Dermis microvascular lymphatic vessel endothelial cell (primary cell): ENCODE measurements at regions not wholly inside any gene's neighbourhood (a gene's known extent, or its start where the extent isn't known, plus 50 kb on each side); places are given as distances from the start of the nearest gene placed in this dataset.
A peak's percentile ranks its signal among the peaks of the same experiment; 100 is the strongest.
"Not testable (repeated sequence)": the region's sequence is repeated elsewhere in the genome, so short reads cannot be mapped to it uniquely, and the experiment has no call there.

Experiments
- DNase-seq, 2 donors: peaks; one replicate each; pipeline versions ENCODE4 v3.0.0 to v3.0.0-alpha.2; 2010; ENCODE audit warnings: low read depth in 2 of 2

GRCh38 chr4:78660559-78660958, 109.0 kb downstream of the ANXA3 start:
- no peak for DNase-seq

- DNase-seq: peak; percentile 63 to 64
Observed at GRCh38 chr4:78661086-78661690, 109.6 kb downstream of the ANXA3 start.

- DNase-seq: peak; percentile 82 to 84
Observed at GRCh38 chr4:78661921-78662521, 110.5 kb downstream of the ANXA3 start.

DNA sequence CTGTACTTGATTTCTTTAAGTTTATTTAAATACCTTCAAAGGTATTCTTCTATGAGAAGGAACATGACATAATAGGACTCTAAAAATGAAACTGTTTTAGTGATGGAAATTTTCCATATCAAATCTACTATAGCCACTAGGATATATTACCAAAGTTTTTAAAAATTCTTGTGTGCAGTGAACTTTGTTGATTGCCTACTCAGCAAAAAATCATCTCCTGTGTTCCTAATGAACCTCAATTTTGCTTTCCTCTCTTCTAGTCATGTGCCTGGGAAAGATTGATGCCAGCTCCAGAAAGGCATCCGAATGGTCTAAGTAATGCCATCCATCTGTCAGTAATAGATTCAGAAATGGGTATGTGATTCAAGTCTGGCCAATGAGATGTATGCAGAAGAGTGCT, 111.1 kb downstream of the ANXA3 start:
- no peak for DNase-seq

DNA sequence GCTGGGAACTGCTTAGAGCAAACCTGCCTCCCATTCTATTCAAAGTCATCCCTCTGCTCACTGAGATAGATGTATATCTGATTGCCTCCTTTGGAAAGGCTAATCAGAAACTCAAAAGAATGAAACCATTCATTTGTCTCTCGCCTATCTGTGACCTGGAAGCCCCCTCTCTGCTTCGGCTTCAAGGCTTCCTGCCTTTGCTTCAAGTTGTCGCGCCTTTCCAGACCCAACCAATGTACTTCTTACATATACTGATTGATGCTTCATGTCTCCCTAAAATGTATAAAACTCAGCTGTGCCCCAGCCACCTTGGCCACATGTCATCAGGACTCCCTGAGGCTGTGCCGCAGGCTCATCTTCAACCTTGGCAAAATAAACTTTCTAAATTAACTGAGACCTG, 111.9 kb upstream of the BMP2K start:
- not testable (repeated sequence) for DNase-seq

DNA sequence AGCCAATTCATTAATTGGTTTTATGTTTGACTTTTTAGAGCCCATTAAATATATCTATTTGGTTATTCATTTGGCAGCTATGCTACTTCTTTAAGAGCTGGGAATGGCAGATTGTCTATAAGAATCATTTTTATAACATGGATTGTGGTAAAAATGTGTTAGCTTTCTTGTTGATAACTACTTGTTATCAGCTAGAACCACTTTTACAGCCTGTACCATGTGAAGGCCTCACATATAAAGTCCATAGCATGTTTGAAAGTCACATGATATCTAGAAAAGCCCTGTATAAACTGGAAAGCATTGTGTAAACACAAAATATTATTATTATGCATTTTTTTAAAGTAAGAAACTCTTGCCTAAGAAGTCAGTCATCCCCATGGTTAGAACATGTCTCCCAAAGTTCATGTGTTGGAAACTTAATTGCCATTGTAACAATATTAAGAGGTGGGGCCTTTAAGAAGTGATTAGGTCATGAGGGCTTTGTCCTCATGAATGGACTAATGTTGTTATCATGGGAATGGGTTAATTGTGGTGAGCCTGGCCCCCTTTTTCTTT, 110.9 kb upstream of the BMP2K start:
- DNase-seq: no peak

GRCh38 chr4:78666830-78667258, 109.3 kb upstream of the BMP2K start:
- DNase-seq: no peak

DNA sequence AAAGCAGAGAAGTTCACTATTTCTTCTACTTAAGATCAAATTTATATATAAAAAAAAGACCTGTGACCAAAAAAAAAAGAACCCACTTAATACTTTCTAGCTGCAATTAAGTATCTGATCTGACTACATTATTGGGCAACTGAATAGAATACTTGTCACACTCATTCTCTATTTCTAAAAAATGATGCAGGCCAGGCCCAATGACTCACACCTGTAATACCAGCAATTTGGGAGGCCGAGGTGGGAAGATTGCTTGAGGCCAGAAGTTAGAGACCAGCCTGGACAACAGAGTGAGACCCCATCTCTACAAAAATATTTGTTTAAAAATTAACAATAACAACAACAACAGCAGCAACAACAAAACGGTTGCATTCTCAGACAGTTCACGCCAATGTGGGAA, 108.8 kb upstream of the BMP2K start:
- no peak for DNase-seq

GRCh38 chr4:78667764-78668163, 108.4 kb upstream of the BMP2K start:
- no peak for DNase-seq

DNA sequence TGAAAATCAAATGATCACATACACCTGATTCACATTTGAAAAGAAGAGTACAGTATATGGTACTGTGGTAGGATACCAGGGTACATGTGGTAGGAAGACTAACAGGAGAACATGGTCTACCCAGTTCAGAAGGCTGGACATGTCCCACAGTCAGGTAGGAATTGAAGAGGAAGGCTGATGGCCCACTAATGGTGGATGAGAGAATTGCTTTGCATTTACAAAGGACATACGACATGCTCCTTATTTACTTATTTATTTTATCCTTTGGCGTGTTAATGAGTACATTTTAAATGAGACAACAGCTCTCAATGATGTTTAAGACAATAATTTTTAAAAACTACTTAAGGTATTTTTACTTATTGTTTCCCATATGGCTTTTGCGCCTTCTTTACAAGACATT, 106.7 kb upstream of the BMP2K start:
- no peak for DNase-seq

DNA sequence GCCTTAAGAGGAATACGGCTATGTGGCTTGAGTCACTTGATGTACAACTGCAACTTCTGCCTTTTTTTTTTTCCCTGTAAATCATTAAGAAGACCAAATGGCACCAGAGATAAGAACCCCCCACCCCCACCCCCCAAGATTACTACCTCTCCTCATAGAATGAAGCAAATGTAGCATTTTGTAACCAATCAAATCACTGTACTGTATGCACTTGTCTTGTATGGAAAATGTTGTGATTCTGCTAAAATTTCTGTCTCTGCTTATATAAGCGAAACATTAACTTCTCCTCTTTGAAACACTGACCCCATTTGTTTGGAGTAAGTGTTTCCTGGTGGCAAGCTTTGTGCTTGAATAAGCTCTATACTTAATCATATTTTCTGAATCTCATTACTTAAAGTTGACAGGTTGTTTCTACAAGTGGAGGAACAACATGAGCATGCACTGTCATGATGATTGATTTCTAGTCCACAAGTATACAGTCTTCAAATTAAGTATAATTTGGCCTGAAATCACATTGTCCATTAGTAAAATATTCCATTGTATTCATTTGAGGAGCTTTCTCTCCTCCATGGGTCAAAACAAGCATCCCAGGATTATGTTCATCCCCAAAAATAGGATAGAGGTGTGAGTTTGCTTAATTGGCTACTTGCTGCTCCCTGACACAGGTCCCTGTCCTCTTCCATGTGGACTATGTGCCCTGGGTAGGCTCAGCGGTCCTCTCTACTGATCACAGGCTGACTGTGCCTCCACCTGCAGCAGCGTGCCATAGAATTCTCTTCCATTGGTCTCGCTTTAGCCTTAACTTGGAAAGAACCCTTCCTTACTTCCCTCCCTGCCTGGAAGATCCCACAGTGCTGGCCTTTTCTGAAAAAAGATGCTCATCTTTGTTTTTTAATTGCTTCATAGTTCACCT, 104.0 kb upstream of the BMP2K start:
- no peak for DNase-seq

DNA sequence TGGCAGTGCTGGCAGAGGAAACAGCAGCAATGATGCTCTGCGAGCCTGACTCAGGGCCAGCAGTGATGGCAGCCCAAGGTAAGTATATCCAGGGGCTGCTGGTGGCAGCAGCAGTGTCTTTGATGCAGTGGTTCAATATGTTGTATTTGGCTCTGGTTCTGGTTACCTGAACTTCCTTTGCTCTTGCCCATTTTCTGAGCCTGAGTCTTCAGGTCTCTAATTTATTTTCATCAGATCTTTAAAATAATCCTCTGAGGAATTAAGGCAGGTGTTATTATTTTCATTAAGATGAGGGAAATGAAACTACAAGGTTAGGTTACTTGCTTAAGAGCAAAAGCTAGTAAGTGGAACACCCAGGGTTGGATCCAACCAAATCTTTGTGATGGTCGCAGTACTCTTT, 102.8 kb upstream of the BMP2K start:
- DNase-seq: no peak

DNA sequence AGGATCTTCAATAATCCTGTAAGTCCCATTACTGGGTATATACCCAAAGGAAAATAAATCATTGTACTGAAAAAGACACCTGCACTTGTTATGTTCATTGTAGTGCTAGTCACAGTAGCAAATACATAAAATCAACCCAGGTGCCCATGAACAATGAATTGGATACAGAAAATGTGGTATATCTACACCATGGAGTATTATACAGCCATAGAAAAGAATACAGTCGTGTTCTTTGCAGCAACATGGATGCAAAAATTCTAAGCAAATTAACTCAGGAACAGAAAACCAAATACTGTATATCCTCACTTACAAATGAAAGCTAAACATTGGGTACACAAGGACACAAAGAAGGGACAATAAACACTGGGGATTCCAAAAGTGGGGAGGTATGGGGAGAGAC, 100.8 kb upstream of the BMP2K start:
- DNase-seq: no peak

DNA sequence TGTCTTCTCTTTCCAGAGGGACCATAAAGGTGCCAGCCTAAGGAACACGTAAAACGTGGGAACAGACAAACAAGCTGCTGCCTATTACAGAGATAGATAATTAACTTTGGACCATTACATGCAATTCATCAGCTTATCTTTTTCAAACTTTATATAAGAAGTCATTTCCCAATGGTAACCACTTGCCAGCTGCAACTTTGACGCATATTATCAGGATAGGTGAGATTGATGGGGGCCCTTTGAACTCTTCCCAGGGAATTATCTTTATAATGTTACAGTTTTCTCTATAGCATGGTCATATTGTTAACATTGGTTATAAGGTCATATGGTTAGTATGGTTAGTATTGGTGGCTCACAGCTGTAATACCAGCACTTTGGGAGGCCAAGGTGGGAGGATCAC, 94.1 kb upstream of the BMP2K start:
- DNase-seq: no peak

DNA sequence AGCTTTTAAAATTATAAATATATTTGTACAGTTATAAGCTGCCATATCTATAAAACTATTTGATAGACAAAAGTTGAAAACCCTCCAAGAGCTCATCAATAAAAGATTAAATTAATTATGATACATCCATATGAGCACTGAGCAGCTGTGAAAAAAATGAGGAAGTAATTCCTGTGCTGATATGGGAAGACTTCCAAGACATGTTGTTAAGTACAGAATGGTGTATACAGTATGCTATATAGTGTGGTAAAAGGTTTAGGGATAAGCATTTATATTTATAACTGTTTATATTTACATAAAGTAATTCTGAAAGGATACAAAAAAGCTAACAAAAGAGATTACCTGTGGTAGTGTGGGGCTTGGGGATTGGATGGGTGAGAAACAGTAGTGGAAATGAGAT, 92.8 kb upstream of the BMP2K start:
- no peak for DNase-seq

GRCh38 chr4:78684325-78685079, 91.6 kb upstream of the BMP2K start:
- DNase-seq: peak in 1 of 2 donors; percentile 55

DNA sequence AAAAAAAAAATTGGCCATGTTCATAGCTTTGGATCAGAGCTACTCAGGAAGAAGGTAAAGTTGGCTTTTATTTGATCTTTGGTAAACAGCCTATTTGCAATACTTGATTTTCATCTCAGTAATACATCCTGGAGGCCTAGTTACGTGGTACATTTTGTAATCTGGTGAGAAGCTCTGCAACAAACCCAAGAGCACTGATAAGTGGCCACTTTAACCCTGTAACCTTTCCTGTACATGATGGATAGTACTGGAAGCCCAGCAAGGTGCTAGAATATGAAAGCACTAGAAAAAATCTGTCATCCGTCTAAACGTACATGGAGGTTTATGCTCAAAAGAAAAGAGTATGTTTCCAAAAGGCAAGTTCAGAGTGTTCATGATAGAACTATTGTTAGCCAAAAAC, 88.3 kb upstream of the BMP2K start:
- DNase-seq: no peak

DNA sequence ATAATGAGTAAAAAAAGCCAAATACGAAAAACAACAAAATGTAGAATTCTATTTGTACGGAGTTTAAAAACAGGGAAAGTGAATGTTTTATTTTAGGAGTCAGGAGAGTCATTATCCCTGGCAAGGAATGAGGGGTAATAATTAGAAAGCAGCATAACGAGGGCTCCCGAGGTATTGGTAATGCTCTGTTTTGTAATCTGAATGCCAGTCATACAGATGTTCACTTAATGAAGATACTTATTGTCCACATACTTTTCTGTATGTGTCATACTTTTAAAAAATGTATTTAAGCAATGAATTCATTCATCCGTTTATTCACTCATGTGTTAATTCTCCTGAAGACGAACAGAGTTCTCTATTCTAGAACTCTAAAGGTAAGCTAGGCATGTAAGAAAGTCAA, 87.8 kb upstream of the BMP2K start:
- DNase-seq: no peak

DNA sequence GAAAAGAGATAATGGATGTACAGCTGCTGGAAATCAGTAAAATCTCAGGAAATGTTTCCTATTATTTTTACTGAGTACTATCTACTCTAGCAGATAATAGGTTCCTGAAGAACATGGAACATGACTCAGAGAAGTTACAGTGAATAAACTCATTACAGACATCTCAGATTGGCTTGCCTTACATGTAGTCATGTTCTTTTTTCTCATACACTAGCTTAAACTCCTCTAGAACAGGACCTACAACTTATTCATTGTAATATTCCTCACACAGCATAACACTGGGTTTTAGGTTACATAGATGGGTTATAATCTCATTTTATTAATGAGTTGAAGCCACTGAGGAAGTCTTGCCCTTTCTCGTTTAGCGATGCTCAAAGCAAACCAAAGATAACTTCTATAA, 86.9 kb upstream of the BMP2K start:
- peak in 1 of 2 donors; percentile 11 for DNase-seq

DNA sequence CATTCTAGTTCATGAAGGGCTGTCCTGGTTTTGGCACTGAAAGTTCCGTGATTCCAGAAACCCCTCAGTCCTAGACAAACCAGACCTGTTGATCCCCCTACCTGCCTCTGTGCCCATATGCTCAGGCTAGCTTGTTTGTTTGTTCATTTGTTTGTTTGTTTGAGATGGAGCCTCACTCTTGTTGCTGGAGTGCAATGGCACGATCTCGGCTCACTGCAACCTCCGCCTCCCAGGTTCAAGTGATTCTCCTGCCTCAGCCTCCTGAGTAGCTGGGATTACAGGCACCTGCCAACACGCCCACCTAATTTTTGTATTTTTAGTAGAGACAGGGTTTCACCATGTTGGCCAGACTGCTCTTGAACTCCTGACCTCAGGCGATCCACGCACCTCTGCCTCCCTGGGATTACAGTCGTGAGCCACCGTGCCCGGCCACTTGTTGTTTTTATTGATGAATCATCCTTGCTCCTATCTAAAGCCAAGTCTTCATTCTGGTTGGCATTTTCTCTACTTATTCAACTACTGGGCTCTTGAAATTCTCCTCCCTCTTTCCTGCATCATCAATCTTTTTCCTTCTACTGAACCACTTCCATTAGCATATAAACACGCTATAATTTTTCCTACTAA, 86.3 kb upstream of the BMP2K start:
- peak in 1 of 2 donors; percentile 21 for DNase-seq

GRCh38 chr4:78691334-78691754, 84.8 kb upstream of the BMP2K start:
- no peak for DNase-seq
